Lower lobe of right lung (tissue), 2 donors: ENCODE measurements at regions not wholly inside any gene's neighbourhood (a gene's known extent, or its start where the extent isn't known, plus 50 kb on each side); places are given as distances from the start of the nearest gene placed in this dataset.

Experiments used
- ATAC-seq, 2 donors: fragments of 200-7000 bp; cut with Tn5 transposase; one replicate each; pipeline ENCODE4 v1.9.1; 2020 to 2022; ENCODE audit warnings: mild to moderate bottlenecking in 2 of 2, moderate library complexity in 2 of 2
- DNase-seq: peaks from one replicate; pipeline ENCODE4 v3.0.0-alpha.2; 2020
- H3K27ac ChIP-seq: fragments of 200-600 bp; one replicate; pipeline ENCODE4 v1.8.0; 2022
- H3K27me3 ChIP-seq: fragments of 200-600 bp; one replicate; pipeline ENCODE4 v1.8.0; 2022; ENCODE audit warnings: low read depth
- H3K36me3 ChIP-seq: fragments of 200-600 bp; one replicate; pipeline ENCODE4 v1.8.0; 2022; ENCODE audit warnings: mild to moderate bottlenecking
- H3K4me1 ChIP-seq: fragments of 200-600 bp; one replicate; pipeline ENCODE4 v1.8.0; 2022
- H3K4me3 ChIP-seq: fragments of 200-600 bp; one replicate; pipeline ENCODE4 v1.8.0; 2022; ENCODE audit warnings: mild to moderate bottlenecking
- H3K9me3 ChIP-seq: fragments of 200-600 bp; one replicate; pipeline ENCODE4 v1.8.0; 2022
- CTCF ChIP-seq: fragments of 200-600 bp; IDR thresholded peaks from one replicate; pipeline ENCODE4 v1.8.0; 2022; ENCODE audit warnings: antibody characterized with exemption, mild to moderate bottlenecking
- intact Hi-C: fragments of 100-400 bp; cut with DNase I; formaldehyde crosslinking; loops from one replicate; pipeline ENCODE4 v1.11.0; 2022
- donor health status: DM: no; HTN: yes; CAD: no; lungs with severe emphysema.

DNA sequence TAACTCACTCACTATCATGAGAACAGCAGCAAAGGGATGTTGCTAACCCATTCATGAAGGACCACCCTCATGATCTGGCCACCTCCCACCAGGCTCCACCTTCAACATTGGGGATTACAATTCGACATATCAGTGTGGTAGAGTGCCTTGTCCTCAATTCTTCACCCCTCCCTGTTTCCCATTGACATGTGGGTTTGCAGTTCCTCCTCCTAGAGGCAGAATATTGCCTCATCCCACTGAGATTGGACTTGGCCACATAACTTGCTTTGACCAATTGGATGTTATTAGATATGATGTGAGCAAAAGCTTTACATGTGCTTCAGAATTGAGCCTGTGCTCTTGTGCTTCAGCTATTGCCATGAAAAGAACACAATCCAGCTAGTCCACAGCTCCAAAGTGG lies 217.0 kb upstream of the CXCR4 start:
- Histone ChIP-seq H3K4me1 (no peaks in the 10 kb centered on the region), H3K4me3 (no peak overlapping the region), H3K27me3 (no peaks in the 10 kb centered on the region), H3K27ac (no peak overlapping the region), H3K36me3 (no peaks in the 10 kb centered on the region), H3K9me3 (no peaks in the 10 kb centered on the region)
- DNase-seq (no peak), ATAC-seq (no peak)
- intact Hi-C loops = no loop called here
- no peak for TF ChIP-seq CTCF

GRCh38 chr2:136332436-136333095 lies 214.6 kb upstream of the CXCR4 start:
- intact Hi-C loops = no loop called here
- no peak overlapping the region for H3K27ac ChIP-seq
- DNase-seq (no peak), ATAC-seq (peak in 1 of 2 donors; percentile 7)
- H3K27me3 ChIP-seq = no peaks in the 10 kb centered on the region
- no peaks in the 10 kb centered on the region for H3K9me3 ChIP-seq
- TF ChIP-seq CTCF = no peak
- no peak overlapping the region for H3K4me3 ChIP-seq
- no peaks in the 10 kb centered on the region for H3K36me3 ChIP-seq
- peaks cover 3% of the 10 kb centered on the region for H3K4me1 ChIP-seq

DNA sequence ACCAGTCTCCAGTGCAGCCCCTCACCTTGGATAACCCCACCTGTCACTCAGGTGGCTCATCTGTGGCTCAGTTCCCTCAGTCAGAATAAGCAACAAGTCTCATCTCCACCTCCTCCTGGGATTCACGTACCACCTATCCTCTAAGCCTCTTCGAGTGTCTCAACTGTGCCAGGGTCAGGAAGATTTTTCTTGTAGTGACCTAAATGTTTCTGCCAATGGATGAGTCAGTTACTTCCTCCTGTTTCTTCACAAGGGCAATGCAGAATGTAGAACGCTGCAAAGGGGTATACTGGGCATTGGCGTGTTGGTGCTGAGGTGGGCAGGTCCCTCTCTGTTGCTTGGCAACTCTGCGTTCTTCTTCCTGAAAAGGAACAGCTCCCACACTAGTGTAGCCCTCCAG lies 213.3 kb upstream of the CXCR4 start:
- TF ChIP-seq CTCF = no peak
- intact Hi-C loops = no loop called here
- ATAC-seq (no peak), DNase-seq (no peak)
- H3K27me3 ChIP-seq = no peaks in the 10 kb centered on the region
- H3K9me3 ChIP-seq = no peaks in the 10 kb centered on the region
- H3K27ac ChIP-seq = no peak overlapping the region
- no peak overlapping the region for H3K4me3 ChIP-seq
- H3K4me1 ChIP-seq = peaks cover 13% of the 10 kb centered on the region
- no peaks in the 10 kb centered on the region for H3K36me3 ChIP-seq

DNA sequence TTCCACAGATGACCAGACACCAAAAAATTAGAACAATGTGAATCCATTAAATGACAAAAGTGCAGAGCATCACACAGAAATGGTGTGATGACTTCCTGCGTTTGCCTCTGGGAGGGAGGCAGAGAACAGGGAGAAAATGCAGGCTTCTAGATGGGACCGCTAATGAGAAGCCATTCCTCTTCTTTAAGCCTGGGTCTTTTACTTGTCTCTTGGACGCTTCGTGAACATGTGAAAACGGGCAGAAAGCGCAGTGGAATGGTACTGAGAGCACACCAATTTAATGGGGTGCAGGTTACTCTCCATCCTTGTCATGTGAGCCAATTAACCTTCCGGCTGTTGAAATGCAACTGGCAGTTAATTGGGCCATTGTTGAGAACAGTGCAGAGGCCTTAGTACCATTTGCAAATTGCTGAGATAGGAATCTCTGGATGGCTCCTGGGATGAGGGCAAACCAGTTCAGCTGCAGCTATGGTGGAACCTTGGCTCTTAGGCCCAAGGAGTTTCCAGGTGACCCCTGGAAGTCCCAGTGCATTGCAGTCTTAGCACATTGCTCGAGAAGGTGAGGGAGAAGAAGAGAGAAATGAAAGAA lies 210.4 kb upstream of the CXCR4 start:
- Histone ChIP-seq H3K4me1 (peaks cover 13% of the 10 kb centered on the region), H3K27ac (no peak overlapping the region), H3K27me3 (no peaks in the 10 kb centered on the region), H3K36me3 (no peaks in the 10 kb centered on the region), H3K4me3 (no peak overlapping the region), H3K9me3 (no peaks in the 10 kb centered on the region)
- no peak for ATAC-seq
- no peak for DNase-seq
- intact Hi-C loops = no loop called here
- no peak for TF ChIP-seq CTCF

DNA sequence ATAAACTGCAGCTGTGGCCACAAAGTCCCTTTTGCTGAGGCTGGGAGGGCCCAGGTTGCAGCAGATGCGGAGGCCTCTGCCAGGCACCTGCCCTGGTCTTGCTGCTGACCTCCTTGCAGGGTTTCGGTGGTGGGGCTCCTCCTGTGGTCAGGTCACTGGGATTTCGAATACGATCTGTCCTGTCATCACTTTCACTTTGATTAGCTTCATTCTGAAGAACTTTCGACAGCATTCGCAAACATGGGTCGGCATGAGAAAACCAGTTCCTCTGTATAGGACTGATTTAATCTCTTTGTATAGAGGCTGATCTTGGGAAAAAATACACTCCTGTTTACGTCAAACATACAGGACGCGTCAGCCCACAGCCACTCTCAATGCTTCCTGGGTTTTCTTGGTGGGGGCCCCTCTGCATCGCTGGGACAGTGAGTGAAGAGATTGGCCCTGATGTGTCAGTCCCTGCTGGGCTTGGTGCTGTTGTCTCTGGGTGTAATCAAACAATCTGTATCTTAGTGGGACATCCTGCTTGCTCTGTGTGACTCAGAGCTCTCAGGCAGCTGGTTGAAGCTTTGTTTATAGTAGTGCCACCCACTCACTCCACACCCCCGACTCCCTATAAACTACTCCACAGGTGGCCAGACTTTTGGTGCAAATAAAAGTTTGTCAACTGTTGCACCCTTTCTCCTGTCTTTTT lies 209.4 kb upstream of the CXCR4 start:
- H3K27ac ChIP-seq = peak overlapping the region; percentile 57
- DNase-seq (no peak), ATAC-seq (peak; percentile 74 to 81)
- H3K9me3 ChIP-seq = no peaks in the 10 kb centered on the region
- H3K4me1 ChIP-seq = peaks cover 13% of the 10 kb centered on the region
- no peak for TF ChIP-seq CTCF
- H3K36me3 ChIP-seq = no peaks in the 10 kb centered on the region
- H3K27me3 ChIP-seq = no peaks in the 10 kb centered on the region
- peak overlapping the region; percentile 35 for H3K4me3 ChIP-seq
- intact Hi-C loops = no loop called here
